COR-L47 (cell line): ENCODE measurements at regions not wholly inside any gene's neighbourhood (a gene's known extent, or its start where the extent isn't known, plus 50 kb on each side); places are given as distances from the start of the nearest gene placed in this dataset.
"Not testable (repeated sequence)": the region's sequence is repeated elsewhere in the genome, so short reads cannot be mapped to it uniquely, and the experiment has no call there.

Experiments used
- DNase-seq: peaks from one replicate; lab custom pipeline; 2025; lab: John Stamatoyannopoulos, UW

GRCh38 chr12:114501474-114501807 lies 95.5 kb upstream of the TBX5 start:
- DNase-seq: no peak

GRCh38 chr12:114500775-114501473 lies 95.0 kb upstream of the TBX5 start:
- no peak for DNase-seq

- no peak for DNase-seq
These were observed 94.2 kb upstream of the TBX5 start for GRCh38 chr12:114500131-114500530.

GRCh38 chr12:114499338-114499737 lies 93.4 kb upstream of the TBX5 start:
- no peak for DNase-seq

- no peak for DNase-seq
These were observed 86.0 kb upstream of the TBX5 start for GRCh38 chr12:114491916-114492315.

GRCh38 chr12:114484822-114485459 lies 79.0 kb upstream of the TBX5 start:
- not testable (repeated sequence) for DNase-seq

GRCh38 chr12:114483996-114484395 lies 78.1 kb upstream of the TBX5 start:
- no peak for DNase-seq

- no peak for DNase-seq
These were observed 75.2 kb upstream of the TBX5 start for GRCh38 chr12:114481200-114481535.

- no peak for DNase-seq
These were observed 74.6 kb upstream of the TBX5 start for GRCh38 chr12:114480337-114481199.

GRCh38 chr12:114479831-114480230 lies 73.9 kb upstream of the TBX5 start:
- no peak for DNase-seq

- no peak for DNase-seq
These were observed 72.9 kb upstream of the TBX5 start for GRCh38 chr12:114478865-114479264.

GRCh38 chr12:114477989-114478395 lies 72.0 kb upstream of the TBX5 start:
- no peak for DNase-seq

GRCh38 chr12:114476159-114476558 lies 70.2 kb upstream of the TBX5 start:
- DNase-seq: no peak

GRCh38 chr12:114473717-114474116 lies 67.8 kb upstream of the TBX5 start:
- DNase-seq: no peak

- no peak for DNase-seq
These were observed 67.1 kb upstream of the TBX5 start for GRCh38 chr12:114473018-114473417.

GRCh38 chr12:114457620-114458019 lies 51.7 kb upstream of the TBX5 start:
- no peak for DNase-seq
